ENCODE measurements at regions not wholly inside any gene's neighbourhood (a gene's known extent, or its start where the extent isn't known, plus 50 kb on each side); places are given as distances from the start of the nearest gene placed in this dataset.

DNA sequence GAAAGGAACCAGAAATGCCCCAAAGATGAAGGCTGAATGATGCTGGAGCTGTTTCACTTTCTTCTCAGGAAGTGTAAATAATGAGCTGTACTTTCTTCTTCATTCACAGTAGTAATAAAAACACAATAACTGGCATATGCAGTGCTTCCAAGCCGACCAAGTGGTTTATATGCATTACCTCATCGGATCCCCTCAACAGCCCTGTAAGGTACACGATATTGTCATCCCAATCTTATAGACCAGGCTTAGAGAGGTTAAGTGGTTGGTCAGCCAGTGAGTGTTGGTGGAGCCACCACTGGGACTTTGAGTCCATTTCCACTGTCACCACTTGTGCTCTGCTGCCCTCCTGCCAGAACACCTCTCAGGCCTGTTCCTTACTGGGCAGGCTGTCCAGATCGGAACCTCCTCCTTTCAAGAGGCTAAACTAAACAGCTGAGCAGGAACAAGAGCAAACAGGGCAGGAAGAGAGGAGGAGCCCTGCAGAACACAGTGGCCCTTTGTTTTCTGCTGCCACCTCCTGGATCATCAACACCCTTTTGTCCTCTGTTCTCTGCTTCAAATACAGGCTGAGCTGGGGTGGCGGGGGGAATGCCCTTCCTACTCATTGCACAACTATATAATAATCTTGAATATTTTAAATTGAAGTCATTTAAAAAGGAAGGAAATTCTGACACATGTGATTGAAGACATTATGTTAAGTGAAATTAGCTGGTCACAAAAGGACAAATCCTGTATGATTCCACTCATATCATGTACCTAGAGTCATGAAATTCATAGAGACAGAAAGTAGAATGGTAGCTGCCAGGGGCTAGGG, 112.5 kb upstream of the ATP6AP2 start (continued):
- TF ChIP-seq, protein P1, sequence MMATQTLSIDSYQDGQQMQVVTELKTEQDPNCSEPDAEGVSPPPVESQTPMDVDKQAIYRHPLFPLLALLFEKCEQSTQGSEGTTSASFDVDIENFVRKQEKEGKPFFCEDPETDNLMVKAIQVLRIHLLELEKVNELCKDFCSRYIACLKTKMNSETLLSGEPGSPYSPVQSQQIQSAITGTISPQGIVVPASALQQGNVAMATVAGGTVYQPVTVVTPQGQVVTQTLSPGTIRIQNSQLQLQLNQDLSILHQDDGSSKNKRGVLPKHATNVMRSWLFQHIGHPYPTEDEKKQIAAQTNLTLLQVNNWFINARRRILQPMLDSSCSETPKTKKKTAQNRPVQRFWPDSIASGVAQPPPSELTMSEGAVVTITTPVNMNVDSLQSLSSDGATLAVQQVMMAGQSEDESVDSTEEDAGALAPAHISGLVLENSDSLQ (IDR thresholded peaks at IDR 0.05), result peak; percentile 36; the same call in 1 of the 2 replicates
- TF ChIP-seq RAD21 (IDR thresholded peaks at IDR 0.05; ENCODE audit: insufficient read depth, low read depth, low read length) (peak; percentile 68), SPI1 (IDR thresholded peaks at IDR 0.05; ENCODE audit: borderline replicate concordance, insufficient read depth, low read depth, low read length) (no peak), EED (IDR thresholded peaks at IDR 0.05; ENCODE audit: low read depth) (no peak), MEF2B (IDR thresholded peaks at IDR 0.05; ENCODE audit: partially characterized antibody, poor library complexity, severe bottlenecking) (no peak), WRNIP1 (IDR thresholded peaks at IDR 0.05; ENCODE audit: borderline replicate concordance, low read depth, low read length) (no peak), CEBPB (IDR thresholded peaks at IDR 0.05; ENCODE audit: borderline replicate concordance in 1 of 2, low read depth in 2 of 2, low read length in 2 of 2) (0 out of 4 replicates have a peak, but pooled peaks of 1 of the 2 experiments have one; percentile 7), TBL1XR1 (IDR thresholded peaks at IDR 0.05; ENCODE audit: low read depth, low read length) (no peak), ZZZ3 (IDR thresholded peaks at IDR 0.05; ENCODE audit: control insufficient read depth, insufficient read length, low read depth) (no peak), RUNX3 (IDR thresholded peaks at IDR 0.05; ENCODE audit: low read length) (no peak), SMAD1 (IDR thresholded peaks at IDR 0.05; ENCODE audit: low read depth, partially characterized antibody) (no peak), FOXM1 (IDR thresholded peaks at IDR 0.05; ENCODE audit: low read depth, low read length) (no peak), NFXL1 (IDR thresholded peaks at IDR 0.05; ENCODE audit: borderline replicate concordance) (no peak), IKZF2 (IDR thresholded peaks at IDR 0.05) (peak in 1 of 2 experiments; percentile 10; a peak in 1 of 4 replicates), RCOR1 (conservative IDR thresholded peaks at IDR 0.05; ENCODE audit: low read depth, low read length) (no peak), SUPT20H (IDR thresholded peaks at IDR 0.05; ENCODE audit: borderline replicate concordance, control insufficient read depth, low read depth, low read length) (no peak), CBX5 (IDR thresholded peaks at IDR 0.05; ENCODE audit: low read depth) (no peak), HDAC6 (IDR thresholded peaks at IDR 0.05; ENCODE audit: unreplicated experiment) (no peak), FOXK2 (IDR thresholded peaks at IDR 0.05) (no peak)
- TF ChIP-seq, protein P2, sequence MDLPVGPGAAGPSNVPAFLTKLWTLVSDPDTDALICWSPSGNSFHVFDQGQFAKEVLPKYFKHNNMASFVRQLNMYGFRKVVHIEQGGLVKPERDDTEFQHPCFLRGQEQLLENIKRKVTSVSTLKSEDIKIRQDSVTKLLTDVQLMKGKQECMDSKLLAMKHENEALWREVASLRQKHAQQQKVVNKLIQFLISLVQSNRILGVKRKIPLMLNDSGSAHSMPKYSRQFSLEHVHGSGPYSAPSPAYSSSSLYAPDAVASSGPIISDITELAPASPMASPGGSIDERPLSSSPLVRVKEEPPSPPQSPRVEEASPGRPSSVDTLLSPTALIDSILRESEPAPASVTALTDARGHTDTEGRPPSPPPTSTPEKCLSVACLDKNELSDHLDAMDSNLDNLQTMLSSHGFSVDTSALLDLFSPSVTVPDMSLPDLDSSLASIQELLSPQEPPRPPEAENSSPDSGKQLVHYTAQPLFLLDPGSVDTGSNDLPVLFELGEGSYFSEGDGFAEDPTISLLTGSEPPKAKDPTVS (IDR thresholded peaks at IDR 0.05; ENCODE audit: low read depth, low read length), result no peak
- TF ChIP-seq, protein P3, sequence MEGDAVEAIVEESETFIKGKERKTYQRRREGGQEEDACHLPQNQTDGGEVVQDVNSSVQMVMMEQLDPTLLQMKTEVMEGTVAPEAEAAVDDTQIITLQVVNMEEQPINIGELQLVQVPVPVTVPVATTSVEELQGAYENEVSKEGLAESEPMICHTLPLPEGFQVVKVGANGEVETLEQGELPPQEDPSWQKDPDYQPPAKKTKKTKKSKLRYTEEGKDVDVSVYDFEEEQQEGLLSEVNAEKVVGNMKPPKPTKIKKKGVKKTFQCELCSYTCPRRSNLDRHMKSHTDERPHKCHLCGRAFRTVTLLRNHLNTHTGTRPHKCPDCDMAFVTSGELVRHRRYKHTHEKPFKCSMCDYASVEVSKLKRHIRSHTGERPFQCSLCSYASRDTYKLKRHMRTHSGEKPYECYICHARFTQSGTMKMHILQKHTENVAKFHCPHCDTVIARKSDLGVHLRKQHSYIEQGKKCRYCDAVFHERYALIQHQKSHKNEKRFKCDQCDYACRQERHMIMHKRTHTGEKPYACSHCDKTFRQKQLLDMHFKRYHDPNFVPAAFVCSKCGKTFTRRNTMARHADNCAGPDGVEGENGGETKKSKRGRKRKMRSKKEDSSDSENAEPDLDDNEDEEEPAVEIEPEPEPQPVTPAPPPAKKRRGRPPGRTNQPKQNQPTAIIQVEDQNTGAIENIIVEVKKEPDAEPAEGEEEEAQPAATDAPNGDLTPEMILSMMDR (IDR thresholded peaks at IDR 0.05 in 2 of 3, conservative IDR thresholded peaks at IDR 0.05 in 1 of 3; ENCODE audit: control insufficient read depth in 2 of 3, extremely low read depth in 1 of 3, insufficient read depth in 1 of 3, low read depth in 3 of 3, low read length in 3 of 3), result peak; percentile 40 to 60 (median 42); a peak in 4 of 6 replicates
- TF ChIP-seq, protein P4, sequence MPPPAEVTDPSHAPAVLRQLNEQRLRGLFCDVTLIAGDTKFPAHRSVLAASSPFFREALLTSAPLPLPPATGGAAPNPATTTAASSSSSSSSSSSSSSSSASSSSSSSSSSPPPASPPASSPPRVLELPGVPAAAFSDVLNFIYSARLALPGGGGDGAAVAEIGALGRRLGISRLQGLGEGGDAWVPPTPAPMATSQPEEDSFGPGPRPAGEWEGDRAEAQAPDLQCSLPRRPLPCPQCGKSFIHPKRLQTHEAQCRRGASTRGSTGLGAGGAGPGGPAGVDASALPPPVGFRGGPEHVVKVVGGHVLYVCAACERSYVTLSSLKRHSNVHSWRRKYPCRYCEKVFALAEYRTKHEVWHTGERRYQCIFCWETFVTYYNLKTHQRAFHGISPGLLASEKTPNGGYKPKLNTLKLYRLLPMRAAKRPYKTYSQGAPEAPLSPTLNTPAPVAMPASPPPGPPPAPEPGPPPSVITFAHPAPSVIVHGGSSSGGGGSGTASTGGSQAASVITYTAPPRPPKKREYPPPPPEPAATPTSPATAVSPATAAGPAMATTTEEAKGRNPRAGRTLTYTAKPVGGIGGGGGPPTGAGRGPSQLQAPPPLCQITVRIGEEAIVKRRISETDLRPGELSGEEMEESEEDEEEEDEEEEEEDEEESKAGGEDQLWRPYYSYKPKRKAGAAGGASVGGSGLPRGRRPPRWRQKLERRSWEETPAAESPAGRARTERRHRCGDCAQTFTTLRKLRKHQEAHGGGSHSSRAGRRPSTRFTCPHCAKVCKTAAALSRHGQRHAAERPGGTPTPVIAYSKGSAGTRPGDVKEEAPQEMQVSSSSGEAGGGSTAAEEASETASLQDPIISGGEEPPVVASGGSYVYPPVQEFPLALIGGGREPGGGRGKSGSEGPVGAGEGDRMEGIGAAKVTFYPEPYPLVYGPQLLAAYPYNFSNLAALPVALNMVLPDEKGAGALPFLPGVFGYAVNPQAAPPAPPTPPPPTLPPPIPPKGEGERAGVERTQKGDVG (CRISPR knock-in tag; IDR thresholded peaks at IDR 0.05), result no peak
